Brain pericyte (primary cell): ENCODE measurements at regions not wholly inside any gene's neighbourhood (a gene's known extent, or its start where the extent isn't known, plus 50 kb on each side); places are given as distances from the start of the nearest gene placed in this dataset.

Experiments used
- DNase-seq: peaks from one replicate; pipeline ENCODE4 v3.0.0-alpha.2; 2012; ENCODE audit warnings: low read depth, low spot score

GRCh38 chr17:69605571-69605970, 191.1 kb downstream of the MAP2K6 start:
- DNase-seq = no peak

- DNase-seq = no peak
These were observed 191.8 kb downstream of the MAP2K6 start for GRCh38 chr17:69606142-69606800.

GRCh38 chr17:69607162-69607834, 192.8 kb downstream of the MAP2K6 start:
- peak; percentile 5 for DNase-seq

GRCh38 chr17:69608141-69608540, 193.6 kb downstream of the MAP2K6 start:
- no peak for DNase-seq

- peak; percentile 5 for DNase-seq
These were observed 194.4 kb downstream of the MAP2K6 start for GRCh38 chr17:69608808-69609472.

- DNase-seq = no peak
These were observed 195.2 kb downstream of the MAP2K6 start for GRCh38 chr17:69609473-69610305.

GRCh38 chr17:69620363-69620762, 205.9 kb downstream of the MAP2K6 start:
- DNase-seq = no peak

- no peak for DNase-seq
These were observed 211.0 kb downstream of the MAP2K6 start for GRCh38 chr17:69625474-69625873.

GRCh38 chr17:69630056-69630635, 215.6 kb downstream of the MAP2K6 start:
- no peak for DNase-seq

- DNase-seq = no peak
These were observed 220.3 kb downstream of the MAP2K6 start for GRCh38 chr17:69634844-69635243.

GRCh38 chr17:69637446-69638156, 223.1 kb downstream of the MAP2K6 start:
- no peak for DNase-seq

GRCh38 chr17:69639096-69639495, 224.6 kb downstream of the MAP2K6 start:
- DNase-seq = no peak

- DNase-seq = no peak
These were observed 225.6 kb downstream of the MAP2K6 start for GRCh38 chr17:69640073-69640472.

GRCh38 chr17:69643686-69644085, 229.2 kb downstream of the MAP2K6 start:
- no peak for DNase-seq

GRCh38 chr17:69646729-69647128, 232.2 kb downstream of the MAP2K6 start:
- no peak for DNase-seq

GRCh38 chr17:69650881-69651280, 236.4 kb downstream of the MAP2K6 start:
- DNase-seq = no peak

GRCh38 chr17:69651921-69652320, 237.4 kb downstream of the MAP2K6 start:
- DNase-seq = no peak

- peak; percentile 34 for DNase-seq
These were observed 240.7 kb downstream of the MAP2K6 start for GRCh38 chr17:69654981-69655855.

- no peak for DNase-seq
These were observed 241.4 kb downstream of the MAP2K6 start for GRCh38 chr17:69655902-69656301.
